Peyer's patch (tissue), 4 donors: ENCODE measurements at regions not wholly inside any gene's neighbourhood (a gene's known extent, or its start where the extent isn't known, plus 50 kb on each side); places are given as distances from the start of the nearest gene placed in this dataset.

Source experiments
- POLR2A ChIP-seq, 2 donors: fragments of 450-650 bp; IDR thresholded peaks; one replicate each; pipeline ENCODE4 v1.5.1; 2017; ENCODE audit warnings: antibody characterized with exemption in 2 of 2, mild to moderate bottlenecking in 2 of 2, moderate library complexity in 2 of 2
- TF ChIP-seq, protein P1 (sequence below), 6 experiments: fragments of 450-650 bp in 4 of 6; fragments of 200-600 bp in 2 of 6; sonication (generic) in 1 of 6; IDR thresholded peaks; one replicate each; pipeline ENCODE4 v1.5.1; 2017 to 2019; ENCODE audit warnings: antibody characterized with exemption in 6 of 6, mild to moderate bottlenecking in 3 of 6, moderate library complexity in 1 of 6

DNA sequence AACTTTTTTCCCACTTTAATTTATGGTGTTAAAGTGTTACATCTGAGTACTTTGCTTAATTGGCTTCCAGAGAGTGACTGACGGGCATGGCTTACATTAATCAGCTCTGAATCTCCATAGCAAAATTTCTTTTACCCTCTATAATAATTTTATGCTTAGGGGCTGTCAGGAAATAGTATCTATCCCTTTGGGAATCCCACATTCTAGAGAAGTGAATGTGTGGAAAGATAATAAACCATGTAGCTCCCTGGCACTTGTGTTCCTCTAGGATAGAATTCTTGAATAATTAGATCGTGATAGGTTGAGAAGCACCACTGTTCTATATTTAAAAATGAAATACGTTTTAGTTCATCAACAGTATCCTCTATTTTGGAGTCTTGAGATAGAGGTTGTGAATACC is 89.6 kb downstream of the DNAJB9 start:
- no peak for TF ChIP-seq POLR2A (IDR thresholded peaks at IDR 0.05)
- TF ChIP-seq, protein P1, sequence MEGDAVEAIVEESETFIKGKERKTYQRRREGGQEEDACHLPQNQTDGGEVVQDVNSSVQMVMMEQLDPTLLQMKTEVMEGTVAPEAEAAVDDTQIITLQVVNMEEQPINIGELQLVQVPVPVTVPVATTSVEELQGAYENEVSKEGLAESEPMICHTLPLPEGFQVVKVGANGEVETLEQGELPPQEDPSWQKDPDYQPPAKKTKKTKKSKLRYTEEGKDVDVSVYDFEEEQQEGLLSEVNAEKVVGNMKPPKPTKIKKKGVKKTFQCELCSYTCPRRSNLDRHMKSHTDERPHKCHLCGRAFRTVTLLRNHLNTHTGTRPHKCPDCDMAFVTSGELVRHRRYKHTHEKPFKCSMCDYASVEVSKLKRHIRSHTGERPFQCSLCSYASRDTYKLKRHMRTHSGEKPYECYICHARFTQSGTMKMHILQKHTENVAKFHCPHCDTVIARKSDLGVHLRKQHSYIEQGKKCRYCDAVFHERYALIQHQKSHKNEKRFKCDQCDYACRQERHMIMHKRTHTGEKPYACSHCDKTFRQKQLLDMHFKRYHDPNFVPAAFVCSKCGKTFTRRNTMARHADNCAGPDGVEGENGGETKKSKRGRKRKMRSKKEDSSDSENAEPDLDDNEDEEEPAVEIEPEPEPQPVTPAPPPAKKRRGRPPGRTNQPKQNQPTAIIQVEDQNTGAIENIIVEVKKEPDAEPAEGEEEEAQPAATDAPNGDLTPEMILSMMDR (IDR thresholded peaks at IDR 0.05) = no peak
